ENCODE measurements at regions not wholly inside any gene's neighbourhood (a gene's known extent, or its start where the extent isn't known, plus 50 kb on each side); places are given as distances from the start of the nearest gene placed in this dataset.

DNA sequence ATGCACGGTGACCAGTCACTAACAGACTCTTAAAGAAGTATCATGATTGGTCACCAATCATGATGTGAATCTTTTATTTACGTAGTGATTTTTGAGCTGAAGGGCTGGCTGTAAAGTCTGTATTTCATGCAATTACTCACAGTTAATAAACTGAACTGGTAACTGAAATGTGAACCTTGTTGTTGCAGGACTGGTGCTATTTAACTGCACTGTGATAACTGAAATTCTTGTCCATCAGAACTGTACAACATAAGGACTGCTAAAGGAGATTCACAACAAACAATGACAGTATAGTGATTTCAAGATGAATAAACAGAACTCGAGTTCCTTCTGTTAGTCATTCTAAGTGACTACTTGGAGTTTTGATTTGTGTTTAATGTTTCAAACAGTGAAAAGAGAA, 316.6 kb downstream of the TPBG start:
- H3K36me3 Mint-ChIP-seq (ENCODE audit: unreplicated experiment): no peaks in the 10 kb centered on the region
- DNase-seq (ENCODE audit: extremely low spot score, unreplicated experiment): no peak
- H3K4me3 Mint-ChIP-seq (ENCODE audit: unreplicated experiment): no peak overlapping the region
- TF ChIP-seq CTCF (IDR thresholded peaks at IDR 0.05): no peak
- H3K27me3 Mint-ChIP-seq (ENCODE audit: unreplicated experiment): peaks cover 31% of the 10 kb centered on the region
- no peak overlapping the region for H3K27ac Mint-ChIP-seq (ENCODE audit: unreplicated experiment)
- H3K4me1 Mint-ChIP-seq (ENCODE audit: unreplicated experiment): no peaks in the 10 kb centered on the region
- H3K9me3 Mint-ChIP-seq (ENCODE audit: unreplicated experiment): peaks cover 12% of the 10 kb centered on the region

DNA sequence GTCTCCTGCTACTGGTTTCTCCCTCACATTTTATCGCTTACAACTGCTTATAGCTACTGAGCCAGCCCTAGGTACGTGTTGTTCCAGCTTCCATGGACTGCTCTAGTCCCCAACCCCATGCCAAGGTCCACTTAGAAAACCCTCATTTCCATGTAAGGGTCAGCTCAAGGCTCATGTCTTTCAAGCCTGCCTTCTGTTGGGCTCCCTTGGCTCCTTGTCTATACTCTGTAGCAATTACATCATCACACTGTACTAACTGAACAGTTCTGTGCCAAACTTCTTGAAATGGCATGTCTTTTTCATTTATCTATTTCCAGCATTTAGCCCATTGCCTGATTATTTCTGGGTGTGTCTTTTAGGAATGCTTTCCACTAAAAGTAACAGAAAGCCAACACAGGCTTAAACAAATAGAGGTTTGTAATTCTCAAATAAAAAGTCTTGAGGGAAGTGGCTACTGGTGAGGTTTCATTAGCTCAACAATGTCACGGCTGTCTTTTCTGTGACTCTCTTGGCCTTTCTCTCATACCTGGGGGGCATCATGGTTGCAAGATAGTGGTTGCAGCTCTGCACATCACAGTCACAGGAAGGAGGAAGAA, 317.6 kb downstream of the TPBG start:
- Mint-ChIP-seq H3K36me3 (ENCODE audit: unreplicated experiment) (no peaks in the 10 kb centered on the region), H3K27ac (ENCODE audit: unreplicated experiment) (no peak overlapping the region), H3K27me3 (ENCODE audit: unreplicated experiment) (peaks cover 28% of the 10 kb centered on the region), H3K4me1 (ENCODE audit: unreplicated experiment) (no peaks in the 10 kb centered on the region), H3K4me3 (ENCODE audit: unreplicated experiment) (no peak overlapping the region), H3K9me3 (ENCODE audit: unreplicated experiment) (peaks cover 8% of the 10 kb centered on the region)
- TF ChIP-seq CTCF (IDR thresholded peaks at IDR 0.05): no peak
- DNase-seq (ENCODE audit: extremely low spot score, unreplicated experiment): no peak

GRCh38 chr6:82686719-82687118, 323.1 kb downstream of the TPBG start:
- H3K27ac Mint-ChIP-seq (ENCODE audit: unreplicated experiment): no peak overlapping the region
- peaks cover 36% of the 10 kb centered on the region for H3K27me3 Mint-ChIP-seq (ENCODE audit: unreplicated experiment)
- peaks cover 3% of the 10 kb centered on the region for H3K4me1 Mint-ChIP-seq (ENCODE audit: unreplicated experiment)
- H3K9me3 Mint-ChIP-seq (ENCODE audit: unreplicated experiment): no peaks in the 10 kb centered on the region
- no peak for DNase-seq (ENCODE audit: extremely low spot score, unreplicated experiment)
- no peaks in the 10 kb centered on the region for H3K36me3 Mint-ChIP-seq (ENCODE audit: unreplicated experiment)
- no peak overlapping the region for H3K4me3 Mint-ChIP-seq (ENCODE audit: unreplicated experiment)
- no peak for TF ChIP-seq CTCF (IDR thresholded peaks at IDR 0.05)

- H3K36me3 Mint-ChIP-seq (ENCODE audit: unreplicated experiment): no peaks in the 10 kb centered on the region
- no peak overlapping the region for H3K4me3 Mint-ChIP-seq (ENCODE audit: unreplicated experiment)
- H3K27ac Mint-ChIP-seq (ENCODE audit: unreplicated experiment): no peak overlapping the region
Observed at GRCh38 chr6:82687855-82688254, 324.2 kb downstream of the TPBG start.

DNA sequence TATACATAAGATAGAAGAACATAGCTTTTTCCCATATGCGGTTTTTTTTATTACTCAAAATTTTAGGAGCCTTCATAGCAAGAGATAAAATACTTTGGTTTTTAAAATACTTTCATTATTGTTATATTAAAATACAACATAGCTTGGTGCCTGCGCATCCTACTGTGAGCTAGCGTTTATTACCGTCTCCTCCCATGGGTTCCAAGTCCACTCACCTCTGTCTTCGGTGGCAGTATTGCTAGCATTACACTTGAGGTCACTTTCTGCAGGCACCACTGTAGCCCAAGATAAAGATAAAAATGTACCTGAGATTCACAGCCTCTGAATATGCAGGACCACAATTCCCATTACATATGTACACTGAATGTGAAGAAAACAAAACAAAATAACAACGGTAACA, 326.7 kb downstream of the TPBG start:
- TF ChIP-seq CTCF (IDR thresholded peaks at IDR 0.05): no peak
- H3K27ac Mint-ChIP-seq (ENCODE audit: unreplicated experiment): no peak overlapping the region
- no peak for DNase-seq (ENCODE audit: extremely low spot score, unreplicated experiment)
- H3K36me3 Mint-ChIP-seq (ENCODE audit: unreplicated experiment): no peaks in the 10 kb centered on the region
- peaks cover 3% of the 10 kb centered on the region for H3K4me1 Mint-ChIP-seq (ENCODE audit: unreplicated experiment)
- H3K9me3 Mint-ChIP-seq (ENCODE audit: unreplicated experiment): no peaks in the 10 kb centered on the region
- H3K27me3 Mint-ChIP-seq (ENCODE audit: unreplicated experiment): peaks cover 38% of the 10 kb centered on the region
- H3K4me3 Mint-ChIP-seq (ENCODE audit: unreplicated experiment): no peak overlapping the region

More at GRCh38 chr6:82687855-82688254, 324.2 kb downstream of the TPBG start:
- Mint-ChIP-seq H3K4me1 (ENCODE audit: unreplicated experiment) (peaks cover 3% of the 10 kb centered on the region), H3K27me3 (ENCODE audit: unreplicated experiment) (peaks cover 36% of the 10 kb centered on the region), H3K9me3 (ENCODE audit: unreplicated experiment) (no peaks in the 10 kb centered on the region)
- DNase-seq (ENCODE audit: extremely low spot score, unreplicated experiment): no peak
- no peak for TF ChIP-seq CTCF (IDR thresholded peaks at IDR 0.05)
